ENCODE measurements at regions not wholly inside any gene's neighbourhood (a gene's known extent, or its start where the extent isn't known, plus 50 kb on each side); places are given as distances from the start of the nearest gene placed in this dataset.
A peak's percentile ranks its signal among the peaks of the same experiment; 100 is the strongest.
"Not testable (repeated sequence)": the region's sequence is repeated elsewhere in the genome, so short reads cannot be mapped to it uniquely, and the experiment has no call there.

- in situ Hi-C loops (cut with HindIII; ENCODE audit: low sequenced_read_pairs); H3K4me3 ChIP-seq (ENCODE audit: low read depth, low read length): not testable (repeated sequence)
Observed at GRCh38 chr5:112523674-112524263, 104.7 kb upstream of the EPB41L4A start.

GRCh38 chr5:112525217-112525616 is 106.1 kb upstream of the EPB41L4A start:
- no peak overlapping the region for H3K4me3 ChIP-seq (ENCODE audit: low read depth, low read length)
- no peak for TF ChIP-seq CTCF (IDR thresholded peaks at IDR 0.05; ENCODE audit: low read depth, low read length)
- DNase-seq (ENCODE audit: low read depth, low spot score): no peak
- in situ Hi-C loops (cut with HindIII; ENCODE audit: low sequenced_read_pairs): no loop called here

More at GRCh38 chr5:112523674-112524263, 104.7 kb upstream of the EPB41L4A start:
- not testable (repeated sequence) for DNase-seq (ENCODE audit: low read depth, low spot score)

GRCh38 chr5:112528928-112529327 is 109.9 kb upstream of the EPB41L4A start:
- no peak for TF ChIP-seq CTCF (IDR thresholded peaks at IDR 0.05; ENCODE audit: low read depth, low read length)
- no peak overlapping the region for H3K4me3 ChIP-seq (ENCODE audit: low read depth, low read length)
- in situ Hi-C loops (cut with HindIII; ENCODE audit: low sequenced_read_pairs): no loop called here
- no peak for DNase-seq (ENCODE audit: low read depth, low spot score)

- DNase-seq (ENCODE audit: low read depth, low spot score): no peak
- H3K4me3 ChIP-seq (ENCODE audit: low read depth, low read length): no peak overlapping the region
- TF ChIP-seq CTCF (IDR thresholded peaks at IDR 0.05; ENCODE audit: low read depth, low read length): peak; percentile 24
- in situ Hi-C loops (cut with HindIII; ENCODE audit: low sequenced_read_pairs): no loop called here
Observed at GRCh38 chr5:112529525-112529924, 110.4 kb upstream of the EPB41L4A start.

GRCh38 chr5:112532654-112533360 is 113.7 kb upstream of the EPB41L4A start:
- no peak overlapping the region for H3K4me3 ChIP-seq (ENCODE audit: low read depth, low read length)
- TF ChIP-seq CTCF (IDR thresholded peaks at IDR 0.05; ENCODE audit: low read depth, low read length): no peak
- DNase-seq (ENCODE audit: low read depth, low spot score): no peak
- in situ Hi-C loops (cut with HindIII; ENCODE audit: low sequenced_read_pairs): no loop called here

GRCh38 chr5:112533362-112533761 is 114.3 kb upstream of the EPB41L4A start:
- no peak for DNase-seq (ENCODE audit: low read depth, low spot score)
- no peak for TF ChIP-seq CTCF (IDR thresholded peaks at IDR 0.05; ENCODE audit: low read depth, low read length)
- in situ Hi-C loops (cut with HindIII; ENCODE audit: low sequenced_read_pairs): no loop called here
- H3K4me3 ChIP-seq (ENCODE audit: low read depth, low read length): no peak overlapping the region

GRCh38 chr5:112534067-112534583 is 115.0 kb upstream of the EPB41L4A start:
- TF ChIP-seq CTCF (IDR thresholded peaks at IDR 0.05; ENCODE audit: low read depth, low read length): no peak
- in situ Hi-C loops (cut with HindIII; ENCODE audit: low sequenced_read_pairs): no loop called here
- no peak overlapping the region for H3K4me3 ChIP-seq (ENCODE audit: low read depth, low read length)
- no peak for DNase-seq (ENCODE audit: low read depth, low spot score)
